Vagina (tissue), 2 donors: ENCODE measurements at regions not wholly inside any gene's neighbourhood (a gene's known extent, or its start where the extent isn't known, plus 50 kb on each side); places are given as distances from the start of the nearest gene placed in this dataset.

Experiments
- DNase-seq, 2 donors: peaks; one replicate each; pipeline ENCODE4 v3.0.0-alpha.2; 2017; ENCODE audit errors: extremely low spot score in 2 of 2
- H3K27ac ChIP-seq: fragments of 200-600 bp; sonication (generic); one replicate; pipeline ENCODE4 v1.5.1; 2019
- H3K27me3 ChIP-seq: fragments of 200-600 bp; sonication (generic); one replicate; pipeline ENCODE4 v1.5.1; 2019
- H3K36me3 ChIP-seq, 2 donors: fragments of 200-600 bp; sonication (generic); one replicate each; pipeline ENCODE4 v1.5.1; 2017 to 2019
- H3K4me1 ChIP-seq: fragments of 200-600 bp; sonication (generic); one replicate; pipeline ENCODE4 v1.5.1; 2019
- H3K4me3 ChIP-seq, 2 donors: fragments of 200-600 bp; sonication (generic); 1 replicate in 1 of 2; 2 replicates in 1 of 2; pipeline ENCODE4 v1.5.1; 2016 to 2019
- H3K9me3 ChIP-seq: fragments of 200-600 bp; sonication (generic); one replicate; pipeline ENCODE4 v1.5.1; 2019
- CTCF ChIP-seq, 3 experiments: fragments of 450-650 bp in 2 of 3; fragments of 200-600 bp in 1 of 3; sonication (generic) in 1 of 3; IDR thresholded peaks; one replicate each; pipeline ENCODE4 v1.5.1; 2017 to 2019; ENCODE audit warnings: antibody characterized with exemption in 3 of 3, mild to moderate bottlenecking in 2 of 3, moderate library complexity in 2 of 3
- POLR2A ChIP-seq, 2 donors: fragments of 450-650 bp; IDR thresholded peaks; one replicate each; pipeline ENCODE4 v1.6.1; 2017; ENCODE audit warnings: antibody characterized with exemption in 2 of 2, mild to moderate bottlenecking in 2 of 2, moderate library complexity in 2 of 2
- POLR2AphosphoS5 ChIP-seq, 2 donors: sonication (generic); formaldehyde crosslinking; IDR thresholded peaks; one replicate each; pipeline ENCODE4 v1.9.0; 2017; ENCODE audit warnings: antibody characterized with exemption in 2 of 2, mild to moderate bottlenecking in 2 of 2, low read depth in 1 of 2; ENCODE audit not compliant: insufficient read depth in 1 of 2
- intact Hi-C: fragments of 100-400 bp; cut with DNase I; formaldehyde crosslinking; loops from one replicate; pipeline ENCODE4 v1.15.1; 2023

- TF ChIP-seq POLR2A (IDR thresholded peaks at IDR 0.05) (no peak), CTCF (IDR thresholded peaks at IDR 0.05) (no peak), POLR2AphosphoS5 (IDR thresholded peaks at IDR 0.05; ENCODE audit: insufficient read depth in 1 of 2, low read depth in 1 of 2) (no peak)
- no peaks in the 10 kb centered on the region for H3K27me3 ChIP-seq
- DNase-seq = no peak
- no peaks in the 10 kb centered on the region for H3K9me3 ChIP-seq
- no peaks in the 10 kb centered on the region for H3K36me3 ChIP-seq
- intact Hi-C loops = no loop called here
- peaks cover 5% of the 10 kb centered on the region for H3K4me1 ChIP-seq
- no peak overlapping the region for H3K27ac ChIP-seq
- H3K4me3 ChIP-seq = no peak overlapping the region
Observed at GRCh38 chr2:176821350-176821749, 391.2 kb upstream of the HNRNPA3 start.

- Histone ChIP-seq H3K36me3 (no peaks in the 10 kb centered on the region), H3K27me3 (no peaks in the 10 kb centered on the region), H3K4me3 (no peak overlapping the region), H3K9me3 (no peaks in the 10 kb centered on the region), H3K4me1 (peaks cover 5% of the 10 kb centered on the region), H3K27ac (no peak overlapping the region)
- no peak for TF ChIP-seq CTCF (IDR thresholded peaks at IDR 0.05)
- no peak for TF ChIP-seq POLR2A (IDR thresholded peaks at IDR 0.05)
- no peak for TF ChIP-seq POLR2AphosphoS5 (IDR thresholded peaks at IDR 0.05; ENCODE audit: insufficient read depth in 1 of 2, low read depth in 1 of 2)
- no peak for DNase-seq
- intact Hi-C loops = no loop called here
Observed at GRCh38 chr2:176822060-176822459, 390.5 kb upstream of the HNRNPA3 start.

DNA sequence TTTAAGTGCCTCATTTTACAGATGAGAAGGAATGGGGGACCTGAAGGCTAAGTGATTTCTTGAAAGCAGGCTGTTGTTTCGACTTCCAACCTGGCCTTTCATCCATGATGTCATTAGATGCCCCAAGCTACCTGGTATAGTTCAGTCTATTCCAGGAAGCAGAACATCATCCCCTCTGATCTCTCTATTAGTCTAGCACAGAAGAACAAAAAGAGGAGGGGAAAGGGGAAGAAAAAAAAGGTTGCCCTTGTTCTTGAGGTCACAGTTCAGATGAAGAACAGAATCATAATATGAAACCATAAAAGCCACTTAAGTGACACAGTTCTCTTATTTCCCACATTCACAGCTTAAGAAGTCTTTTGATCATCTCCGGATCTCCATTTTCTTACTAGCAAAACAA, 386.2 kb upstream of the HNRNPA3 start:
- H3K4me1 ChIP-seq = no peaks in the 10 kb centered on the region
- no peaks in the 10 kb centered on the region for H3K27me3 ChIP-seq
- H3K36me3 ChIP-seq = no peaks in the 10 kb centered on the region
- intact Hi-C loops = no loop called here
- H3K27ac ChIP-seq = no peak overlapping the region
- no peak overlapping the region for H3K4me3 ChIP-seq
- no peak for DNase-seq
- TF ChIP-seq POLR2A (IDR thresholded peaks at IDR 0.05) (no peak), CTCF (IDR thresholded peaks at IDR 0.05) (no peak), POLR2AphosphoS5 (IDR thresholded peaks at IDR 0.05; ENCODE audit: insufficient read depth in 1 of 2, low read depth in 1 of 2) (no peak)
- no peaks in the 10 kb centered on the region for H3K9me3 ChIP-seq

- H3K27me3 ChIP-seq = no peaks in the 10 kb centered on the region
- H3K27ac ChIP-seq = no peak overlapping the region
- H3K9me3 ChIP-seq = no peaks in the 10 kb centered on the region
- TF ChIP-seq POLR2AphosphoS5 (IDR thresholded peaks at IDR 0.05; ENCODE audit: insufficient read depth in 1 of 2, low read depth in 1 of 2) (no peak), CTCF (IDR thresholded peaks at IDR 0.05) (no peak), POLR2A (IDR thresholded peaks at IDR 0.05) (no peak)
- no peak overlapping the region for H3K4me3 ChIP-seq
- intact Hi-C loops = no loop called here
- H3K36me3 ChIP-seq = no peaks in the 10 kb centered on the region
- no peaks in the 10 kb centered on the region for H3K4me1 ChIP-seq
- no peak for DNase-seq
Observed at GRCh38 chr2:176826984-176827668, 385.5 kb upstream of the HNRNPA3 start.

- no peak overlapping the region for H3K4me3 ChIP-seq
- no peak for DNase-seq
- no peak overlapping the region for H3K27ac ChIP-seq
- H3K36me3 ChIP-seq = no peaks in the 10 kb centered on the region
- no peaks in the 10 kb centered on the region for H3K9me3 ChIP-seq
- H3K4me1 ChIP-seq = no peaks in the 10 kb centered on the region
- TF ChIP-seq POLR2A (IDR thresholded peaks at IDR 0.05) (no peak), POLR2AphosphoS5 (IDR thresholded peaks at IDR 0.05; ENCODE audit: insufficient read depth in 1 of 2, low read depth in 1 of 2) (no peak)
- intact Hi-C loops = no loop called here
- no peaks in the 10 kb centered on the region for H3K27me3 ChIP-seq
Observed at GRCh38 chr2:176830362-176830761, 382.2 kb upstream of the HNRNPA3 start.
